Aorta (tissue), 5 donors: ENCODE measurements at regions not wholly inside any gene's neighbourhood (a gene's known extent, or its start where the extent isn't known, plus 50 kb on each side); places are given as distances from the start of the nearest gene placed in this dataset.
"Not testable (repeated sequence)": the region's sequence is repeated elsewhere in the genome, so short reads cannot be mapped to it uniquely, and the experiment has no call there.

Experiments
- ATAC-seq: fragments of 200-7000 bp; cut with Tn5 transposase; one replicate; pipeline ENCODE4 v1.9.1; 2022; ENCODE audit warnings: moderate library complexity; ENCODE audit not compliant: low FRiP score
- DNase-seq, 2 donors: peaks; one replicate each; pipeline ENCODE4 v3.0.0-alpha.2; 2020
- H3K27ac ChIP-seq, 2 donors: one replicate each; pipeline ENCODE4 v1.5.1; 2013; ENCODE audit warnings: low read length in 2 of 2, mild to moderate bottlenecking in 2 of 2, moderate library complexity in 2 of 2, control low read depth in 1 of 2, inconsistent platforms in 1 of 2, low read depth in 1 of 2
- H3K27me3 ChIP-seq, 2 donors: one replicate each; pipeline ENCODE4 v1.6.1; 2013; ENCODE audit warnings: control low read depth in 1 of 2, low read length in 1 of 2, mild to moderate bottlenecking in 1 of 2, moderate library complexity in 1 of 2; ENCODE audit not compliant: insufficient read depth in 2 of 2, control insufficient read depth in 1 of 2
- H3K36me3 ChIP-seq, 2 donors: one replicate each; pipeline ENCODE4 v1.6.1; 2013; ENCODE audit warnings: control low read depth in 1 of 2, low read length in 1 of 2, mild to moderate bottlenecking in 1 of 2; ENCODE audit not compliant: insufficient read depth in 2 of 2, control insufficient read depth in 1 of 2
- H3K4me1 ChIP-seq, 2 donors: one replicate each; pipeline ENCODE4 v1.6.1; 2013; ENCODE audit warnings: low read length in 2 of 2, control low read depth in 1 of 2, mild to moderate bottlenecking in 1 of 2, moderate library complexity in 1 of 2; ENCODE audit not compliant: insufficient read depth in 2 of 2, control insufficient read depth in 1 of 2
- H3K4me3 ChIP-seq, 2 donors: one replicate each; pipeline ENCODE4 v1.5.1; 2013; ENCODE audit warnings: low read length in 2 of 2, control low read depth in 1 of 2, mild to moderate bottlenecking in 1 of 2
- H3K9me3 ChIP-seq: one replicate; pipeline ENCODE4 v1.6.1; 2013; ENCODE audit warnings: mild to moderate bottlenecking, low read length; ENCODE audit not compliant: control insufficient read depth
- WGBS, 2 donors: extraction: QIAGEN DNeasy Blood & Tissue Kit; methylation state at CpG; one replicate each; pipeline ENCODE4 v1.1.7; 2013; 5-methylcytosine and 5-hydroxymethylcytosine counted together
- intact Hi-C, 2 donors: fragments of 100-400 bp; cut with DNase I; formaldehyde crosslinking; loops; one replicate each; pipeline versions ENCODE4 v1.14.2 to v1.15.0; 2022
- donor health status: healthy with polysubstance abuse.
- donor health status: Bipolar disorder and iron deficiency.
- donor health status: DM: no; HTN: no; CAD: no.
- donor health status: DM: no; HTN: no; CAD: no.
- donor health status: DM: yes; HTN: yes; CAD: no.

- H3K4me1 ChIP-seq = no peaks in the 10 kb centered on the region
- H3K4me3 ChIP-seq = no peak overlapping the region
- no peaks in the 10 kb centered on the region for H3K36me3 ChIP-seq
- 68 to 75% methylated on average over 4 of the region's 4 CpGs for WGBS, 2 donors
- H3K27ac ChIP-seq = no peak overlapping the region
- H3K27me3 ChIP-seq = no peaks in the 10 kb centered on the region
- H3K9me3 ChIP-seq = no peaks in the 10 kb centered on the region
- ATAC-seq (no peak), DNase-seq (no peak)
- intact Hi-C loops = no loop called here
Measured at GRCh38 chr2:14982790-14983189, 350.3 kb downstream of the LRATD1 start.

DNA sequence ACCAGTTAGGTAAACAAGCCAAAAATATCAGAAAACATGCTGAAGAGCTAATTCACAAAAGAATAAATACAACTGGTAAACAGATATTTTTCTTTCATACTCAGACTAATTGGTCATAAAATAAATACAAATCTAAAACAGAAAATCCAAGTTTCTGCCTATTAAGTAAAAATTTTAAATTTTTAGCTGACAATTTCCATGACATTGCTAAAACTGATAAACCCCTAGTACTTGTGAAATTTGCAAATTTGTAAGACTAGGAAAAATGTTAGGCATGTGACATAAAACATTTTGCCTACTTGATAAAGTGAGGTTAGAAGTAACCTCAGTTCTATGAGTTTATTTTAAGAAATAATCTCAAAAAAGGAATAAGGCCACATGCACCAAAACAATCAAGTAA lies 356.1 kb downstream of the LRATD1 start:
- Histone ChIP-seq H3K4me1 (no peaks in the 10 kb centered on the region), H3K36me3 (no peaks in the 10 kb centered on the region), H3K27ac (no peak overlapping the region), H3K4me3 (no peak overlapping the region), H3K27me3 (no peaks in the 10 kb centered on the region), H3K9me3 (peaks cover 1% of the 10 kb centered on the region)
- DNase-seq (no peak), ATAC-seq (no peak)
- intact Hi-C loops = no loop called here

DNA sequence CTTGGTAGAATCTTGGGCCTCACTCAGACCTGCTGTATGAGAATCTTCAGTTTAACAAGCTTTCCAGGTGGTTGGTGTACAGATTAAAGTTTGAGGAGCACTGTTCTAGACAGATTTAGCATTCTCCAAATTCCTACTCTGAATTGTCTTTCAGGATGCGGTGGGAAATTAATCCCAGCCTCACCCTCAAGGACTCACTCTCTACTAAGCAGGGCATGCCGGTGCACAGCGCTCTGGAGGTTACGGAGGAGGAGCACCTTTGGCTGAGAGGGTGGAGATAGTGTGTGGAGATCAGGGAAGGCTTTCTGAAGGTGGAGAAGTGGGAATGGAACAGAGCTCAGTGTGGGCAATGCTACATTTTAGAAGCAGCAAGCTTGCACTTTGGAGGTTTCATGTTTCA lies 359.2 kb downstream of the LRATD1 start:
- WGBS, 2 donors = 92% methylated on average over 4 of the region's 4 CpGs
- no peak for DNase-seq
- no peak for ATAC-seq

DNA sequence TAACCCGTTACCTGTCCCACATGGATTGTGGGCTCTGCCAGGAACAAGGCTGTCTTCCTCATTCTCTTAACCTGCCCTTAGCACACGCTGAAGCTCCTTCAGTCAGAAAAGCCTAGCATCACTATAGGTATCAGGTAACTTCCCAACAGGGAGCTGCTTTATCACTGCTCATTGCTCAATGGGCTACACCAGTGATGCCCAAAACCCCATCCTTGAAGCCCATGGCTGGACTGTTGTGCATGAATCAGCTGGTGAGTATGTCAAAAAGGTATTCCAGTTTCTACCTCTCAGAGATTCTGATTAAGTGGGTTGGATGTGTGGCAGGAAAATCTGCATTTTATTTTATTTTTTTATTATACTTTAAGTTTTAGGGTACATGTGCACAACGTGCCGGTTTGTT lies 362.2 kb downstream of the LRATD1 start:
- H3K4me1 ChIP-seq = no peaks in the 10 kb centered on the region
- H3K4me3 ChIP-seq = no peak overlapping the region
- intact Hi-C loops = no loop called here
- WGBS, 2 donors = 93 to 96% methylated on average over 4 of the region's 4 CpGs
- H3K36me3 ChIP-seq = no peaks in the 10 kb centered on the region
- no peaks in the 10 kb centered on the region for H3K27me3 ChIP-seq
- no peak for DNase-seq
- ATAC-seq = no peak
- no peak overlapping the region for H3K27ac ChIP-seq
- H3K9me3 ChIP-seq = peaks cover 1% of the 10 kb centered on the region

More for the DNA sequence above, 359.2 kb downstream of the LRATD1 start:
- H3K27ac ChIP-seq = no peak overlapping the region
- intact Hi-C loops = no loop called here
- H3K4me3 ChIP-seq = no peak overlapping the region
- H3K27me3 ChIP-seq = no peaks in the 10 kb centered on the region
- no peaks in the 10 kb centered on the region for H3K36me3 ChIP-seq
- no peaks in the 10 kb centered on the region for H3K4me1 ChIP-seq
- H3K9me3 ChIP-seq = peaks cover 1% of the 10 kb centered on the region

DNA sequence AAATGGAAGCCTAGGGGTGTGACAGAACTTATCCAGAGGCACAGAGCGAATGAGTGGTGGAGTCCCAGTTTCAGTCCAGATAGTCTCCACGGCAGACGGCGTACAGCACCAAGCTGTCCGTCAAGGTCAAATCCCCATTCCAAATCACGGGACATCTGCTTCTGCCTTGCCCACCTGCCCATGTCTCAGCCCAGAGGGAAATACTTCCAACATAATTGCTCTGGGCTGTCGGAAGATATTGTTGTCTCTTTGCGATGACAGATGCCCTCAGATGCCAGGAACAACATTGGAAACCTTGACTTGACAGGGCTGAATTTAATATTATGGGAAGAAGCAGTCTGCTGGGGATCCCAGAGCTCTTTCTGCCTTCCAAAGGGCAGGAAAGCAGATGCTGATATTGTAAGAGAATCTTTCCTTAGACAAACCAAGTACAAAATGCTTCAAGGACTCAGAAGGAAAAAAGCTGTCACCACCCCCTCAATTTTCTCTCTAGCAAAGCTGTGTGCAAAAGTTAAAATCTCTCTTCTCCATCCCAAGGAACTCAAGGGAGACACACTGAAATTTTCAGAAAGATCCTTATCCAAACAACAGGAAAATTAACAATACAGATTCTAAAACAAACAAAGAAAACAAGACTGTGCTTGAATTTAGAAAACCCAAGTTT lies 364.0 kb downstream of the LRATD1 start:
- WGBS, 2 donors = 73 to 83% methylated on average over 8 of the region's 8 CpGs
- ATAC-seq (no peak), DNase-seq (no peak)
- Histone ChIP-seq H3K4me1 (no peaks in the 10 kb centered on the region), H3K36me3 (no peaks in the 10 kb centered on the region), H3K27me3 (no peaks in the 10 kb centered on the region), H3K27ac (no peak overlapping the region), H3K9me3 (peaks cover 1% of the 10 kb centered on the region), H3K4me3 (no peak overlapping the region)
- intact Hi-C loops = no loop called here

- DNase-seq (no peak), ATAC-seq (no peak)
- 92 to 94% methylated on average over 3 of the region's 3 CpGs for WGBS, 2 donors
- Histone ChIP-seq H3K9me3 (no peaks in the 10 kb centered on the region), H3K27me3 (no peaks in the 10 kb centered on the region), H3K4me3 (no peak overlapping the region), H3K27ac (no peak overlapping the region), H3K36me3 (no peaks in the 10 kb centered on the region), H3K4me1 (no peaks in the 10 kb centered on the region)
- intact Hi-C loops = no loop called here
Measured at GRCh38 chr2:14998546-14998945, 366.0 kb downstream of the LRATD1 start.

GRCh38 chr2:14999114-14999661 lies 366.7 kb downstream of the LRATD1 start:
- no peak overlapping the region for H3K4me3 ChIP-seq
- intact Hi-C loops = no loop called here
- no peaks in the 10 kb centered on the region for H3K27me3 ChIP-seq
- DNase-seq (no peak), ATAC-seq (no peak)
- WGBS, 2 donors = 84 to 85% methylated on average over 7 of the region's 7 CpGs
- H3K9me3 ChIP-seq = no peaks in the 10 kb centered on the region
- no peaks in the 10 kb centered on the region for H3K4me1 ChIP-seq
- H3K27ac ChIP-seq = no peak overlapping the region
- H3K36me3 ChIP-seq = no peaks in the 10 kb centered on the region

DNA sequence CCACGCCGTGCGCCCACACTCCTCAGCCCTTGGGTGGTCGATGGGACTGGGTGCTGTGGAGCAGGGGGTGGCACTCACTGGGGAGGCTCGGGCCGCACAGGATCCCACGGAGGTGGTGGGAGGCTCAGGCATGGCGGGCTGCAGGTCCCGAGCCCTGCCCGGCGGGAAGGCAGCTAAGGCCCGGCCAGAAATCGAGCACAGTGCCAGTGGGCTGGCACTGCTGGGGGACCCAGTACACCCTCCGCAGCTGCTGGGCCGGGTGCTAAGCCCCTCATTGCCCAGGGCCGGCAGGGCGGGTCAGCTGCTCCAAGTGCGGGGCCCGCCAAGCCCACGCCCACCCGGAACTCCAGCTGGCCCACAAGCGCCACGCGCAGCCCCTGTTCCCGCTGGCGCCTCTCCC lies 370.0 kb downstream of the LRATD1 start:
- H3K4me1 ChIP-seq, H3K9me3 ChIP-seq, intact Hi-C loops, ATAC-seq, DNase-seq, H3K27ac ChIP-seq, H3K36me3 ChIP-seq, H3K27me3 ChIP-seq, H3K4me3 ChIP-seq: not testable (repeated sequence)
- WGBS, 2 donors = 94 to 97% methylated on average over 22 to 26 of the region's 26 CpGs

GRCh38 chr2:15006667-15007066 lies 374.1 kb downstream of the LRATD1 start:
- no peak for DNase-seq
- WGBS, 2 donors = 74 to 77% methylated on average over 2 of the region's 2 CpGs
- Histone ChIP-seq H3K27ac (no peak overlapping the region), H3K9me3 (peaks cover 2% of the 10 kb centered on the region), H3K36me3 (no peaks in the 10 kb centered on the region), H3K4me1 (no peaks in the 10 kb centered on the region), H3K27me3 (no peaks in the 10 kb centered on the region), H3K4me3 (no peak overlapping the region)
- intact Hi-C loops = no loop called here
- no peak for ATAC-seq
